ENCODE measurements at regions not wholly inside any gene's neighbourhood (a gene's known extent, or its start where the extent isn't known, plus 50 kb on each side); places are given as distances from the start of the nearest gene placed in this dataset.

- H3K4me1 ChIP-seq (ENCODE audit: insufficient read depth) = peaks cover 19% of the 10 kb centered on the region
- H3K4me2 ChIP-seq = peak overlapping the region; percentile 48
- H3K36me3 ChIP-seq (replicated peaks; ENCODE audit: insufficient read depth, low read depth) = no peaks in the 10 kb centered on the region
- H3K27ac ChIP-seq = peak overlapping the region; percentile 72
- no peaks in the 10 kb centered on the region for H3K9me2 ChIP-seq (replicated peaks; ENCODE audit: insufficient read depth)
- H3K27me3 ChIP-seq = no peaks in the 10 kb centered on the region
- H2AFZ ChIP-seq = no peak overlapping the region
- WGBS (ENCODE audit: low lambda C conversion rate, missing lambda C conversion rate) = 53% methylated on average over 3 of the region's 3 CpGs
- TF ChIP-seq EZH2 (IDR thresholded peaks at IDR 0.05; ENCODE audit: borderline replicate concordance) (no peak), EZH2phosphoT487 (IDR thresholded peaks at IDR 0.05; ENCODE audit: low read depth, severe bottlenecking, unreplicated experiment) (no peak), CTCF (IDR thresholded peaks at IDR 0.05; ENCODE audit: poor library complexity) (no peak)
- no peaks in the 10 kb centered on the region for H4K20me1 ChIP-seq (ENCODE audit: insufficient read depth, poor library complexity, severe bottlenecking)
- no peaks in the 10 kb centered on the region for H3K9me3 ChIP-seq (ENCODE audit: low read depth)
- H3K79me2 ChIP-seq = no peaks in the 10 kb centered on the region
- no peak overlapping the region for H3K4me3 ChIP-seq
- DNase-seq (ENCODE audit: low spot score) = peak; percentile 51
Observed at GRCh38 chr18:55100817-55101457, 141.7 kb upstream of the CCDC68 start.

GRCh38 chr18:55097456-55098170 lies 138.4 kb upstream of the CCDC68 start:
- H4K20me1 ChIP-seq (ENCODE audit: insufficient read depth, poor library complexity, severe bottlenecking) = no peaks in the 10 kb centered on the region
- H3K4me2 ChIP-seq = no peak overlapping the region
- 55% methylated on average over 9 of the region's 9 CpGs for WGBS (ENCODE audit: low lambda C conversion rate, missing lambda C conversion rate)
- H3K9me3 ChIP-seq (ENCODE audit: low read depth) = no peaks in the 10 kb centered on the region
- H3K4me3 ChIP-seq = no peak overlapping the region
- H3K4me1 ChIP-seq (ENCODE audit: insufficient read depth) = peaks cover 23% of the 10 kb centered on the region
- no peaks in the 10 kb centered on the region for H3K36me3 ChIP-seq (replicated peaks; ENCODE audit: insufficient read depth, low read depth)
- no peaks in the 10 kb centered on the region for H3K79me2 ChIP-seq
- H3K9me2 ChIP-seq (replicated peaks; ENCODE audit: insufficient read depth) = no peaks in the 10 kb centered on the region
- DNase-seq (ENCODE audit: low spot score) = peak; percentile 62
- no peak for TF ChIP-seq EZH2 (IDR thresholded peaks at IDR 0.05; ENCODE audit: borderline replicate concordance)
- TF ChIP-seq CTCF (IDR thresholded peaks at IDR 0.05; ENCODE audit: poor library complexity) = no peak
- TF ChIP-seq EZH2phosphoT487 (IDR thresholded peaks at IDR 0.05; ENCODE audit: low read depth, severe bottlenecking, unreplicated experiment) = no peak
- H3K27me3 ChIP-seq = no peaks in the 10 kb centered on the region
- no peak overlapping the region for H2AFZ ChIP-seq
- H3K27ac ChIP-seq = peak overlapping the region; percentile 7

GRCh38 chr18:55096263-55096951 lies 137.1 kb upstream of the CCDC68 start:
- no peaks in the 10 kb centered on the region for H3K27me3 ChIP-seq
- H3K27ac ChIP-seq = peak overlapping the region; percentile 18
- no peaks in the 10 kb centered on the region for H3K36me3 ChIP-seq (replicated peaks; ENCODE audit: insufficient read depth, low read depth)
- no peak overlapping the region for H2AFZ ChIP-seq
- H4K20me1 ChIP-seq (ENCODE audit: insufficient read depth, poor library complexity, severe bottlenecking) = no peaks in the 10 kb centered on the region
- H3K9me3 ChIP-seq (ENCODE audit: low read depth) = no peaks in the 10 kb centered on the region
- 51% methylated on average over 10 of the region's 10 CpGs for WGBS (ENCODE audit: low lambda C conversion rate, missing lambda C conversion rate)
- peaks cover 16% of the 10 kb centered on the region for H3K4me1 ChIP-seq (ENCODE audit: insufficient read depth)
- peak; percentile 57 for DNase-seq (ENCODE audit: low spot score)
- no peak overlapping the region for H3K4me3 ChIP-seq
- H3K4me2 ChIP-seq = no peak overlapping the region
- H3K9me2 ChIP-seq (replicated peaks; ENCODE audit: insufficient read depth) = no peaks in the 10 kb centered on the region
- H3K79me2 ChIP-seq = no peaks in the 10 kb centered on the region
- TF ChIP-seq EZH2 (IDR thresholded peaks at IDR 0.05; ENCODE audit: borderline replicate concordance) (no peak), CTCF (IDR thresholded peaks at IDR 0.05; ENCODE audit: poor library complexity) (peak; percentile 41), EZH2phosphoT487 (IDR thresholded peaks at IDR 0.05; ENCODE audit: low read depth, severe bottlenecking, unreplicated experiment) (no peak)
